Activated CD4-positive, alpha-beta memory T cell treated with anti-CD3 and anti-CD28 coated beads for 36 hours (primary cell): ENCODE measurements at regions not wholly inside any gene's neighbourhood (a gene's known extent, or its start where the extent isn't known, plus 50 kb on each side); places are given as distances from the start of the nearest gene placed in this dataset.

Experiments used
- CTCF ChIA-PET: fragments of 350-600 bp; sonication (Branson Sonifier 250); formaldehyde crosslinking; loops from one replicate; lab custom pipeline; 2021; ENCODE audit warnings: antibody characterized with exemption, inconsistent platforms; lab: Charles Lee
- POLR2A ChIA-PET: fragments of 350-600 bp; sonication (Branson Sonifier 250); formaldehyde crosslinking; loops from one replicate; lab custom pipeline; 2021; ENCODE audit warnings: antibody characterized with exemption; lab: Charles Lee
- DNase-seq: peaks from one replicate; pipeline ENCODE4 v3.0.0-alpha.2; 2020
- H3K27ac Mint-ChIP-seq: one replicate; pipeline ENCODE4 v1.8.0; 2021; ENCODE audit warnings: mixed read lengths
- H3K27me3 Mint-ChIP-seq: one replicate; pipeline ENCODE4 v1.8.0; 2021; ENCODE audit warnings: mixed read lengths
- H3K36me3 Mint-ChIP-seq: one replicate; pipeline ENCODE4 v1.8.0; 2021; ENCODE audit warnings: mixed read lengths
- H3K4me1 Mint-ChIP-seq: one replicate; pipeline ENCODE4 v1.8.0; 2021; ENCODE audit warnings: low read depth, mixed read lengths
- H3K4me3 Mint-ChIP-seq: one replicate; pipeline ENCODE4 v1.8.0; 2021; ENCODE audit warnings: mild to moderate bottlenecking, mixed read lengths
- H3K9me3 Mint-ChIP-seq: one replicate; pipeline ENCODE4 v1.8.0; 2021; ENCODE audit warnings: mixed read lengths
- intact Hi-C: fragments of 100-400 bp; cut with micrococcal nuclease; formaldehyde crosslinking; loops from one replicate; pipeline ENCODE4 v1.15.1; 2023

GRCh38 chr1:147834810-147835209 is 67.8 kb upstream of the GJA8 start:
- no peaks in the 10 kb centered on the region for H3K4me1 Mint-ChIP-seq
- H3K36me3 Mint-ChIP-seq, result no peaks in the 10 kb centered on the region
- ChIA-PET POLR2A (no interaction called here), CTCF (no interaction called here)
- no peaks in the 10 kb centered on the region for H3K9me3 Mint-ChIP-seq
- H3K27ac Mint-ChIP-seq, result no peak overlapping the region
- intact Hi-C loops, result no loop called here
- H3K27me3 Mint-ChIP-seq, result peaks cover 4% of the 10 kb centered on the region
- no peak for DNase-seq
- no peak overlapping the region for H3K4me3 Mint-ChIP-seq

- Mint-ChIP-seq H3K27ac (no peak overlapping the region), H3K4me1 (no peaks in the 10 kb centered on the region), H3K36me3 (no peaks in the 10 kb centered on the region), H3K9me3 (no peaks in the 10 kb centered on the region), H3K4me3 (no peak overlapping the region), H3K27me3 (peaks cover 4% of the 10 kb centered on the region)
- ChIA-PET CTCF (interaction anchor here (2.1 kb wide), 1 partner anchor 55 kb away, joined by 8 read pairs; no protein-coding TSS in a partner anchor), POLR2A (no interaction called here)
- no peak for DNase-seq
- intact Hi-C loops, result no loop called here
Measured at GRCh38 chr1:147837129-147837963, 65.2 kb upstream of the GJA8 start.

- H3K9me3 Mint-ChIP-seq, result no peaks in the 10 kb centered on the region
- ChIA-PET CTCF (no interaction called here), POLR2A (no interaction called here)
- no peak overlapping the region for H3K4me3 Mint-ChIP-seq
- intact Hi-C loops, result no loop called here
- no peak for DNase-seq
- no peak overlapping the region for H3K27ac Mint-ChIP-seq
- no peaks in the 10 kb centered on the region for H3K4me1 Mint-ChIP-seq
- no peaks in the 10 kb centered on the region for H3K36me3 Mint-ChIP-seq
- no peaks in the 10 kb centered on the region for H3K27me3 Mint-ChIP-seq
Measured at GRCh38 chr1:147837964-147838292, 64.7 kb upstream of the GJA8 start.

- ChIA-PET CTCF (interaction anchor here (1.2 to 3.9 kb wide), 3 partner anchors 43 to 54 kb away, joined by 3 to 18 read pairs (median 3); no protein-coding TSS in a partner anchor), POLR2A (no interaction called here)
- Mint-ChIP-seq H3K9me3 (no peaks in the 10 kb centered on the region), H3K36me3 (no peaks in the 10 kb centered on the region), H3K27ac (no peak overlapping the region), H3K4me3 (no peak overlapping the region), H3K27me3 (no peaks in the 10 kb centered on the region), H3K4me1 (no peaks in the 10 kb centered on the region)
- peak; percentile 20 for DNase-seq
- intact Hi-C loops, result no loop called here
Measured at GRCh38 chr1:147840909-147841308, 61.7 kb upstream of the GJA8 start.

- ChIA-PET CTCF (interaction anchor here (0.6 to 3.9 kb wide), 2 partner anchors 50 to 1135 kb away, joined by 4 to 18 read pairs; no protein-coding TSS in a partner anchor), POLR2A (no interaction called here)
- Mint-ChIP-seq H3K4me3 (no peak overlapping the region), H3K27ac (no peak overlapping the region), H3K4me1 (no peaks in the 10 kb centered on the region), H3K9me3 (no peaks in the 10 kb centered on the region), H3K36me3 (no peaks in the 10 kb centered on the region), H3K27me3 (no peaks in the 10 kb centered on the region)
- no peak for DNase-seq
- intact Hi-C loops, result no loop called here
Measured at GRCh38 chr1:147842578-147842977, 60.0 kb upstream of the GJA8 start.

- Mint-ChIP-seq H3K27ac (no peak overlapping the region), H3K9me3 (no peaks in the 10 kb centered on the region), H3K4me3 (no peak overlapping the region), H3K36me3 (no peaks in the 10 kb centered on the region), H3K4me1 (no peaks in the 10 kb centered on the region), H3K27me3 (no peaks in the 10 kb centered on the region)
- intact Hi-C loops, result no loop called here
- ChIA-PET CTCF (no interaction called here), POLR2A (no interaction called here)
- DNase-seq, result no peak
Measured at GRCh38 chr1:147843486-147843885, 59.1 kb upstream of the GJA8 start.

GRCh38 chr1:147847831-147848230 is 54.8 kb upstream of the GJA8 start:
- intact Hi-C loops, result no loop called here
- POLR2A ChIA-PET, result no interaction called here
- CTCF ChIA-PET, result no interaction called here

GRCh38 chr1:147849098-147849895 is 53.3 kb upstream of the GJA8 start:
- peaks cover 2% of the 10 kb centered on the region for H3K27me3 Mint-ChIP-seq
- no peak overlapping the region for H3K4me3 Mint-ChIP-seq
- H3K27ac Mint-ChIP-seq, result no peak overlapping the region
- H3K4me1 Mint-ChIP-seq, result peaks cover 3% of the 10 kb centered on the region
- no peak for DNase-seq
- ChIA-PET CTCF (no interaction called here), POLR2A (no interaction called here)
- intact Hi-C loops, result no loop called here
- no peaks in the 10 kb centered on the region for H3K9me3 Mint-ChIP-seq
- no peaks in the 10 kb centered on the region for H3K36me3 Mint-ChIP-seq

More at GRCh38 chr1:147847831-147848230, 54.8 kb upstream of the GJA8 start:
- H3K36me3 Mint-ChIP-seq, result no peaks in the 10 kb centered on the region
- H3K9me3 Mint-ChIP-seq, result no peaks in the 10 kb centered on the region
- H3K4me1 Mint-ChIP-seq, result peaks cover 3% of the 10 kb centered on the region
- no peak overlapping the region for H3K4me3 Mint-ChIP-seq
- H3K27me3 Mint-ChIP-seq, result peaks cover 2% of the 10 kb centered on the region
- no peak overlapping the region for H3K27ac Mint-ChIP-seq
- DNase-seq, result no peak

- no peaks in the 10 kb centered on the region for H3K36me3 Mint-ChIP-seq
Measured at GRCh38 chr1:147850737-147851136, 51.9 kb upstream of the GJA8 start.

GRCh38 chr1:147851149-147851548 is 51.4 kb upstream of the GJA8 start:
- Mint-ChIP-seq H3K27ac (no peak overlapping the region), H3K4me1 (peaks cover 3% of the 10 kb centered on the region), H3K27me3 (peaks cover 2% of the 10 kb centered on the region), H3K36me3 (no peaks in the 10 kb centered on the region), H3K9me3 (no peaks in the 10 kb centered on the region), H3K4me3 (no peak overlapping the region)
- intact Hi-C loops, result loop anchor here (10.0 kb wide), 1 partner anchor 64 kb away; no protein-coding TSS in a partner anchor
- DNase-seq, result no peak
- POLR2A ChIA-PET, result no interaction called here
- CTCF ChIA-PET, result interaction anchor here (1.2 kb wide), 1 partner anchor 42 kb away, joined by 4 read pairs; no protein-coding TSS in a partner anchor

More at GRCh38 chr1:147850737-147851136, 51.9 kb upstream of the GJA8 start:
- no peak for DNase-seq
- CTCF ChIA-PET, result interaction anchor here (1.2 kb wide), 1 partner anchor 42 kb away, joined by 4 read pairs; no protein-coding TSS in a partner anchor
- H3K27ac Mint-ChIP-seq, result no peak overlapping the region
- peaks cover 2% of the 10 kb centered on the region for H3K27me3 Mint-ChIP-seq
- no peaks in the 10 kb centered on the region for H3K9me3 Mint-ChIP-seq
- no peak overlapping the region for H3K4me3 Mint-ChIP-seq
- intact Hi-C loops, result loop anchor here (10.0 kb wide), 1 partner anchor 64 kb away; no protein-coding TSS in a partner anchor
- H3K4me1 Mint-ChIP-seq, result peaks cover 3% of the 10 kb centered on the region
- POLR2A ChIA-PET, result no interaction called here

- no peak overlapping the region for H3K4me3 Mint-ChIP-seq
- H3K9me3 Mint-ChIP-seq, result no peaks in the 10 kb centered on the region
- DNase-seq, result no peak
- ChIA-PET CTCF (no interaction called here), POLR2A (no interaction called here)
- intact Hi-C loops, result loop anchor here (10.0 kb wide), 1 partner anchor 62 kb away; no protein-coding TSS in a partner anchor
- peaks cover 3% of the 10 kb centered on the region for H3K4me1 Mint-ChIP-seq
- H3K27me3 Mint-ChIP-seq, result peaks cover 5% of the 10 kb centered on the region
- H3K27ac Mint-ChIP-seq, result no peak overlapping the region
- no peaks in the 10 kb centered on the region for H3K36me3 Mint-ChIP-seq
Measured at GRCh38 chr1:147852706-147853225, 49.8 kb upstream of the GJA8 start.
